DOHH2 (cell line): ENCODE measurements at regions not wholly inside any gene's neighbourhood (a gene's known extent, or its start where the extent isn't known, plus 50 kb on each side); places are given as distances from the start of the nearest gene placed in this dataset.

Source experiments
- H3F3A ChIP-seq: fragments of 200-600 bp; sonication (generic), shearing (Covaris generic); 2 replicates; pipeline ENCODE4 v1.6.0; 2016; ENCODE audit warnings: antibody characterized with exemption, mild to moderate bottlenecking; ENCODE audit not compliant: control insufficient read depth, insufficient read depth
- H3K27ac ChIP-seq: fragments of 200-600 bp; sonication (generic); 2 replicates; pipeline ENCODE4 v1.5.1; 2014; ENCODE audit warnings: low read depth, mild to moderate bottlenecking, low read length, moderate library complexity
- H3K27me3 ChIP-seq: fragments of 200-600 bp; sonication (generic); 2 replicates; pipeline ENCODE4 v1.6.1; 2014; ENCODE audit warnings: mild to moderate bottlenecking, low read length, mixed read lengths; ENCODE audit not compliant: control insufficient read depth
- H3K36me3 ChIP-seq: fragments of 200-600 bp; sonication (generic); 2 replicates; pipeline ENCODE4 v1.6.1; 2014; ENCODE audit warnings: mild to moderate bottlenecking, low read length, moderate library complexity, mixed read lengths; ENCODE audit not compliant: control insufficient read depth
- H3K4me1 ChIP-seq: fragments of 200-600 bp; sonication (generic); 2 replicates; pipeline ENCODE4 v1.6.1; 2014; ENCODE audit warnings: mild to moderate bottlenecking, low read length, mixed read lengths; ENCODE audit not compliant: control insufficient read depth
- H3K4me2 ChIP-seq: fragments of 200-600 bp; sonication (generic); 2 replicates; pipeline ENCODE4 v1.6.0; 2014; ENCODE audit warnings: mild to moderate bottlenecking, low read length, moderate library complexity
- H3K4me3 ChIP-seq: fragments of 200-600 bp; sonication (generic); 2 replicates; pipeline ENCODE4 v1.5.1; 2014; ENCODE audit warnings: mild to moderate bottlenecking, low read length, mixed read lengths
- H3K79me2 ChIP-seq: fragments of 200-600 bp; sonication (generic); 2 replicates; pipeline ENCODE4 v1.6.1; 2014; ENCODE audit warnings: mild to moderate bottlenecking, low read length, mixed read lengths; ENCODE audit not compliant: control insufficient read depth
- H3K9me2 ChIP-seq: fragments of 200-600 bp; sonication (generic); replicated peaks from 2 replicates; pipeline ENCODE4 v1.6.1; 2014; ENCODE audit warnings: mild to moderate bottlenecking, low read length, mixed read lengths; ENCODE audit not compliant: control insufficient read depth
- H3K9me3 ChIP-seq: fragments of 200-600 bp; sonication (generic); 2 replicates; pipeline ENCODE4 v1.6.1; 2014; ENCODE audit warnings: antibody characterized with exemption, low read length, mixed read lengths; ENCODE audit not compliant: control insufficient read depth, insufficient read depth
- H4K20me1 ChIP-seq: fragments of 200-600 bp; sonication (generic); 2 replicates; pipeline ENCODE4 v1.6.0; 2014; ENCODE audit warnings: low read depth, mild to moderate bottlenecking, antibody characterized with exemption, low read length, moderate library complexity; ENCODE audit not compliant: control insufficient read depth, insufficient read depth
- EZH2phosphoT487 ChIP-seq: fragments of 200-600 bp; sonication (generic); IDR thresholded peaks from 2 replicates; pipeline ENCODE4 v1.6.1; 2017; ENCODE audit warnings: borderline replicate concordance, mild to moderate bottlenecking, antibody characterized with exemption, low read length, moderate library complexity, mixed read lengths
- TF ChIP-seq, protein P1 (sequence below): fragments of 200-600 bp; sonication (generic); IDR thresholded peaks from one replicate; pipeline ENCODE4 v1.5.1; 2014; ENCODE audit warnings: antibody characterized with exemption, mild to moderate bottlenecking, low read depth, low read length; ENCODE audit not compliant: poor library complexity, severe bottlenecking

DNA sequence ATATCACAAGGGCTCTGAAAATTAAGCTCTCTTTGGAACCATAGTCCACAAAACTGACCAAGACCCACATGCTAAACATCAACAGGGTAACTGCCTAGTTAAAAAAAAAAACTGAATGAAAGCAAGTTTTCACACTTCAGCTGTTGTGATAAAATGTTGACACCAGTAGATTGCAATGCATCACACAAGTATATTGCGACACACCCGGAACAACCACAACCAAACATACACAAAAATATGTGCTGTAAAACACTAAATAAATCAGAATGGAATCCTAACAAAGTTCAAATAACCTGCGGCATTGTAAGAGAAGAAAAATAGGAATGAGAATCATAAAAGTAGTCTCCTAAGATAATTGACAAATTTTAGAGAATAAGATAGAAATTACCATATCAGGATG lies 710.3 kb downstream of the AACS start:
- H3K9me3 ChIP-seq = no peaks in the 10 kb centered on the region; the same call in 1 of the 2 replicates
- no peaks in the 10 kb centered on the region for H3K4me1 ChIP-seq
- H4K20me1 ChIP-seq = no peaks in the 10 kb centered on the region
- H3K9me2 ChIP-seq = no peaks in the 10 kb centered on the region
- peaks cover 3% of the 10 kb centered on the region; the same call in 1 of the 2 replicates for H3K27me3 ChIP-seq
- no peaks in the 10 kb centered on the region for H3K79me2 ChIP-seq
- TF ChIP-seq, protein P1, sequence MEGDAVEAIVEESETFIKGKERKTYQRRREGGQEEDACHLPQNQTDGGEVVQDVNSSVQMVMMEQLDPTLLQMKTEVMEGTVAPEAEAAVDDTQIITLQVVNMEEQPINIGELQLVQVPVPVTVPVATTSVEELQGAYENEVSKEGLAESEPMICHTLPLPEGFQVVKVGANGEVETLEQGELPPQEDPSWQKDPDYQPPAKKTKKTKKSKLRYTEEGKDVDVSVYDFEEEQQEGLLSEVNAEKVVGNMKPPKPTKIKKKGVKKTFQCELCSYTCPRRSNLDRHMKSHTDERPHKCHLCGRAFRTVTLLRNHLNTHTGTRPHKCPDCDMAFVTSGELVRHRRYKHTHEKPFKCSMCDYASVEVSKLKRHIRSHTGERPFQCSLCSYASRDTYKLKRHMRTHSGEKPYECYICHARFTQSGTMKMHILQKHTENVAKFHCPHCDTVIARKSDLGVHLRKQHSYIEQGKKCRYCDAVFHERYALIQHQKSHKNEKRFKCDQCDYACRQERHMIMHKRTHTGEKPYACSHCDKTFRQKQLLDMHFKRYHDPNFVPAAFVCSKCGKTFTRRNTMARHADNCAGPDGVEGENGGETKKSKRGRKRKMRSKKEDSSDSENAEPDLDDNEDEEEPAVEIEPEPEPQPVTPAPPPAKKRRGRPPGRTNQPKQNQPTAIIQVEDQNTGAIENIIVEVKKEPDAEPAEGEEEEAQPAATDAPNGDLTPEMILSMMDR = no peak
- no peak for TF ChIP-seq EZH2phosphoT487
- H3F3A ChIP-seq = no peaks in the 10 kb centered on the region
- H3K27ac ChIP-seq = no peak overlapping the region
- no peak overlapping the region for H3K4me2 ChIP-seq
- no peak overlapping the region for H3K4me3 ChIP-seq
- H3K36me3 ChIP-seq = no peaks in the 10 kb centered on the region

DNA sequence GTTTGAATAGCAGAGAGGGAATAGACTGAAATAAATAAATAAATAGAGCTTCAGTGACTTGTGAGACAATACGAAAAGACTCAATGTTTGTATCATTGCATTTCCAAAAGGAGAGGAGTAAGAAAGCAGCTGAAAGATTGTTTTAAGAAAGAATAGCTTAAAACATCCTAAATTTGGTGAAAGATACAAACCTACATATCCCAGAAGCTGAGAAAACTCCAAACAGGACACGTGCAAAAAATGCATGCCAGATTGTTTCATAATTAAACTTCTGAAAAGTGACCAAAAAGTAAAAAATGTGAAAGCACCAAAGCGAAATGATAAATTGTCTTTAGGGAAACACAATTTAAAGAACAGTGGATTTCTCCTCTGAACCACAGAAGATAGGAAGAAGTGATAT lies 711.0 kb downstream of the AACS start:
- Histone ChIP-seq H3K27me3 (peaks cover 3% of the 10 kb centered on the region; the same call in 1 of the 2 replicates), H3K4me1 (no peaks in the 10 kb centered on the region), H3K4me2 (no peak overlapping the region), H3K4me3 (no peak overlapping the region), H3K9me3 (no peaks in the 10 kb centered on the region; the same call in 1 of the 2 replicates), H3K36me3 (no peaks in the 10 kb centered on the region), H4K20me1 (no peaks in the 10 kb centered on the region), H3F3A (no peaks in the 10 kb centered on the region), H3K79me2 (no peaks in the 10 kb centered on the region), H3K27ac (no peak overlapping the region), H3K9me2 (no peaks in the 10 kb centered on the region)
- TF ChIP-seq, protein P1 = no peak
- TF ChIP-seq EZH2phosphoT487 = no peak

DNA sequence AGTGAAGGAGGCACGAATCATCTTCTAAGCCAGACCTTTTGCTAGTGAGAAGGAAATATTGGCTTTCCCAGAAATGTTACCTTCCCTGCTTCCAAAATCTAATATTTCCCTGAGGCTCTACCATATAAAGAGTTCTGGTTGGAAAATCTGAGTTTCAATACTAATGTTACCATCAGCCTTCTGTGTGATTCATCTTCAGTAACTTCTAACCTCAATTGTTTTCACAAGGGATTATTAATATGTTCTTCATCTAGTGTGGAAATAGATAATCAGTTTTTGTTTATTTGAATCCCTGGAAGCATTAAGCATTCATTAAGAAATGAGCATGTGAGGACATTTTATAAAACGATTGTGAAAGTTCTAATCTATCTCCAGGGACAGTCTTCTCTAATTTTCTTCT lies 720.9 kb downstream of the AACS start:
- H4K20me1 ChIP-seq = no peaks in the 10 kb centered on the region
- no peaks in the 10 kb centered on the region for H3K9me2 ChIP-seq
- H3F3A ChIP-seq = no peaks in the 10 kb centered on the region
- no peak overlapping the region for H3K4me2 ChIP-seq
- no peak overlapping the region for H3K27ac ChIP-seq
- H3K4me1 ChIP-seq = no peaks in the 10 kb centered on the region
- no peaks in the 10 kb centered on the region for H3K27me3 ChIP-seq
- peaks cover 7% of the 10 kb centered on the region; the same call in 1 of the 2 replicates for H3K9me3 ChIP-seq
- no peaks in the 10 kb centered on the region for H3K79me2 ChIP-seq
- H3K36me3 ChIP-seq = no peaks in the 10 kb centered on the region
- no peak overlapping the region for H3K4me3 ChIP-seq
- TF ChIP-seq EZH2phosphoT487 = no peak
- TF ChIP-seq, protein P1 = no peak

DNA sequence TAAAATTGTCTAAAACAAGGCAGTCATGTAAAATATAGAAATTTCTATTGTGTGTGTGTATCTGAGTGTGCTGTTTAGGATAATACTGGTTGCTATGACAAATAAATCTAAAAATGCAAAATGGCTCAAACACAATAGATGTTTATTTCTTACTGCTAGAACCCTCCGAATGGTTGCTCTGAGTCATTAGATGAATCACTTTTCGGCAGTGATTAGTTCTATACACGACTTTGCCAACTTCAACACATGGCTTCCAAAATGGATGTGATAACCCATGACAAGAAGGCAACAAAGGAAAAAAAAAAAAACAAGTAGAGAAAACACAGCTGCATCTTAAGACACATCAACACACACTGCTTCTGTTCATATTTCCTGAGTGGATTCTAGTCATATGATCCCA lies 729.2 kb downstream of the AACS start:
- Histone ChIP-seq H3F3A (no peaks in the 10 kb centered on the region), H3K36me3 (no peaks in the 10 kb centered on the region), H3K27ac (no peak overlapping the region), H3K79me2 (no peaks in the 10 kb centered on the region), H3K4me3 (no peak overlapping the region), H4K20me1 (no peaks in the 10 kb centered on the region), H3K9me3 (peaks cover 7% of the 10 kb centered on the region; the same call in 1 of the 2 replicates), H3K4me2 (no peak overlapping the region), H3K4me1 (no peaks in the 10 kb centered on the region), H3K27me3 (no peaks in the 10 kb centered on the region), H3K9me2 (no peaks in the 10 kb centered on the region)
- TF ChIP-seq EZH2phosphoT487 = no peak
- TF ChIP-seq, protein P1 = no peak
